ENCODE measurements at regions not wholly inside any gene's neighbourhood (a gene's known extent, or its start where the extent isn't known, plus 50 kb on each side); places are given as distances from the start of the nearest gene placed in this dataset.
A peak's percentile ranks its signal among the peaks of the same experiment; 100 is the strongest.
"Not testable (repeated sequence)": the region's sequence is repeated elsewhere in the genome, so short reads cannot be mapped to it uniquely, and the experiment has no call there.

DNA sequence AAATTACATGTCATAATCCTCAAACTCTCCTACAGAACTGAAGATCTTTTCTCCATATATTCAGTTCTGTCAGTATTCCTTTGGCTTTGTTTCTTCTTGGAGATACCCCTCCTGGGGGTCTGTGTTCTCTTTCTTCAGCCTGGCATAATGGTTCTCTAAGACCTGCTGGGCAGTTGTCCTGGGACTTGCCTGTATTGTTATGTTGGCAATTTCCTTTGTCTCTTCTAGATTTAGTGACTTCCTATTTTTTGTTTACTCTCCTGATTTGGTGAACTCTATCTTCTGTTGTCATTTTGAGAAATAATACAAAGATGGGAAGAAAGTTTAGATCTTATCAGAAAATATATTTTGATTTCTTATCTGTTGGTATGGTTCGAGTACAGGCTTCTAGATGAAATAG lies 127.8 kb downstream of the GOSR1 start (continued):
- TF ChIP-seq REST (IDR thresholded peaks at IDR 0.05; ENCODE audit: low read depth, low read length), result no peak
- TF ChIP-seq IRF3 (IDR thresholded peaks at IDR 0.05; ENCODE audit: low read depth, low read length), result no peak
- TF ChIP-seq RFX5 (IDR thresholded peaks at IDR 0.05; ENCODE audit: low read length), result no peak

DNA sequence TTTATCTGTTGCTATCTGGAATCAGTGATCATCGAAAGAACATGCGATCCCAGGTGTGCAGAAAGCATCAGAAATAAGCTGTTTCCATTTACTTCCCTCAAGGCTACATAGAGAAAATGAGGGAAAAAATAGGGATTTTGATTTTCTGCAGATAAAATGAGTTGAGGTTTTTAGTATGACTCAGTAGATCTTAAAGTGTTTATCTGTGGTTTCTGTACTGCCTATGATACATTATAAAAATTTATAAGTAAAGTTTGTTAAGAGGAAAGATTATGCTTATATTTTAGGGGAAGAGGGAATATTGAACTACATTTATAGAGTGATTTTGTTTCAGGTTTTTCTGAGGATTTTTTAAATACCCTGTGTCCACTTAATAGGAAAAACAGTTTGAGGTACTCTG lies 125.2 kb downstream of the GOSR1 start:
- 44% methylated on average over 2 of the region's 2 CpGs for WGBS (ENCODE audit: low lambda C conversion rate)
- POLR2A ChIA-PET, result not testable (repeated sequence)
- peaks cover 65% of the 10 kb centered on the region for H3K79me2 ChIP-seq (ENCODE audit: insufficient read depth)

DNA sequence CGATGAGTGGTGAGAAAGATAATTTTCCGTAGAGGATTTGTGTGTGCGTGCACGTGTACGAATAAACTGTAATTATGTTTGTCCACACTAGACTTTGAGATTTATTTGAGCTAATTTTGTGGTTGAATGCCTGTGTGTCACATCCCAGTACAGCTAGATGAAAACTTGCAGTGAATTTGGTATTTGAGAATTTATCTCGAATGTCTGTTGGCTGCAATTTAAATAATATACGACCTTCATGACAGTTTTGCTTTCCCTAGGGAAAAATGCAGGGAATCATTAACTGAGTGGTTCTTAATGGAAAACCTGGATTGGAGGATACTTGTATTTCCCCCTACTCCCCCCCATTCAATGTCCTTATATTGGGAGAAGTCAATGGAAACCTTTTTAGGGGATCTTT lies 124.8 kb downstream of the GOSR1 start:
- DNase-seq; H3K9me2 ChIP-seq; H3K4me1 ChIP-seq (ENCODE audit: control insufficient read depth in 1 of 2, insufficient read depth in 2 of 2, low read depth in 1 of 2, low read length in 1 of 2); H2AFZ ChIP-seq (ENCODE audit: low read depth); H3K9me3 ChIP-seq; H3F3A ChIP-seq (replicated peaks; ENCODE audit: insufficient read depth); POLR2A ChIA-PET; CTCF ChIA-PET; H3K36me3 ChIP-seq (replicated peaks in 1 of 2; ENCODE audit: control insufficient read depth in 1 of 2, insufficient read depth in 2 of 2, low read length in 1 of 2); H3K27me3 ChIP-seq (ENCODE audit: insufficient read depth): not testable (repeated sequence)
- 14% methylated on average over 7 of the region's 7 CpGs for WGBS (ENCODE audit: low lambda C conversion rate)
- Histone ChIP-seq H4K20me1 (ENCODE audit: insufficient read depth) (peaks cover 39% of the 10 kb centered on the region), H3K79me2 (ENCODE audit: insufficient read depth) (peaks cover 61% of the 10 kb centered on the region), H3K9ac (peak overlapping the region; percentile 38; the same call in 1 of the 2 replicates), H3K4me2 (peak overlapping the region; percentile 80), H3K27ac (ENCODE audit: low read depth in 2 of 2, low read length in 1 of 2) (peak overlapping the region in 1 of 2 experiments; percentile 92; a peak in 1 of 4 replicates), H3K4me3 (ENCODE audit: low read depth in 2 of 2, low read length in 1 of 2) (peak overlapping the region; percentile 39 to 76)

More for the DNA sequence above, 125.2 kb downstream of the GOSR1 start:
- Histone ChIP-seq H3K9ac (peak overlapping the region; percentile 38; the same call in 1 of the 2 replicates), H3K27ac (ENCODE audit: low read depth in 2 of 2, low read length in 1 of 2) (peak overlapping the region in 1 of 2 experiments; percentile 92; a peak in 2 of 4 replicates), H3K4me2 (peak overlapping the region; percentile 80), H3K4me3 (ENCODE audit: low read depth in 2 of 2, low read length in 1 of 2) (peak overlapping the region in 1 of 2 experiments; percentile 76; a peak in 3 of 4 replicates), H4K20me1 (ENCODE audit: insufficient read depth) (peaks cover 43% of the 10 kb centered on the region)
- H3F3A ChIP-seq (replicated peaks; ENCODE audit: insufficient read depth); DNase-seq; H3K9me2 ChIP-seq; H3K36me3 ChIP-seq (replicated peaks in 1 of 2; ENCODE audit: control insufficient read depth in 1 of 2, insufficient read depth in 2 of 2, low read length in 1 of 2); H2AFZ ChIP-seq (ENCODE audit: low read depth); H3K9me3 ChIP-seq; H3K27me3 ChIP-seq (ENCODE audit: insufficient read depth); CTCF ChIA-PET; H3K4me1 ChIP-seq (ENCODE audit: control insufficient read depth in 1 of 2, insufficient read depth in 2 of 2, low read depth in 1 of 2, low read length in 1 of 2): not testable (repeated sequence)
